ENCODE measurements at regions not wholly inside any gene's neighbourhood (a gene's known extent, or its start where the extent isn't known, plus 50 kb on each side); places are given as distances from the start of the nearest gene placed in this dataset.

GRCh38 chrX:76228499-76228898 lies 55.6 kb downstream of the PBDC1 start:
- no peak for DNase-seq (ENCODE audit: extremely low read depth, low read depth)
- TF ChIP-seq CTCF (IDR thresholded peaks at IDR 0.05; ENCODE audit: low read depth, low read length) = no peak

GRCh38 chrX:76248901-76249300 lies 76.0 kb downstream of the PBDC1 start:
- no peak for TF ChIP-seq CTCF (IDR thresholded peaks at IDR 0.05; ENCODE audit: low read depth, low read length)
- DNase-seq (ENCODE audit: extremely low read depth, low read depth) = no peak

GRCh38 chrX:76253432-76253831 lies 80.6 kb downstream of the PBDC1 start:
- peak; percentile 11 for DNase-seq (ENCODE audit: extremely low read depth, low read depth)

GRCh38 chrX:76279007-76279406 lies 106.1 kb downstream of the PBDC1 start:
- peak; percentile 5 for DNase-seq (ENCODE audit: extremely low read depth, low read depth)
- peak; percentile 74 for TF ChIP-seq CTCF (IDR thresholded peaks at IDR 0.05; ENCODE audit: low read depth, low read length)

More at GRCh38 chrX:76253432-76253831, 80.6 kb downstream of the PBDC1 start:
- TF ChIP-seq CTCF (IDR thresholded peaks at IDR 0.05; ENCODE audit: low read depth, low read length) = peak; percentile 55

Data from AG09319 (cell line).